ENCODE measurements at regions not wholly inside any gene's neighbourhood (a gene's known extent, or its start where the extent isn't known, plus 50 kb on each side); places are given as distances from the start of the nearest gene placed in this dataset.
A peak's percentile ranks its signal among the peaks of the same experiment; 100 is the strongest.

GRCh38 chr10:28429573-28430216, 103.2 kb upstream of the WAC start:
- H3K9me3 Mint-ChIP-seq = peaks cover 2% of the 10 kb centered on the region
- Histone ChIP-seq H3K4me3 (no peak overlapping the region), H3F3A (ENCODE audit: low read depth) (no peaks in the 10 kb centered on the region), H2AFZ (replicated peaks) (no peak overlapping the region), H3K79me2 (ENCODE audit: low read depth) (no peaks in the 10 kb centered on the region), H3K36me3 (no peaks in the 10 kb centered on the region), H3K9ac (no peak overlapping the region), H3K4me2 (no peak overlapping the region), H3K9me3 (ENCODE audit: low read depth) (no peaks in the 10 kb centered on the region), H3K4me1 (peaks cover 8% of the 10 kb centered on the region), H4K20me1 (ENCODE audit: low read depth) (no peaks in the 10 kb centered on the region), H3K27ac (no peak overlapping the region), H3K27me3 (no peaks in the 10 kb centered on the region)
- no peaks in the 10 kb centered on the region for H3K36me3 Mint-ChIP-seq
- no peak overlapping the region for H3K27ac Mint-ChIP-seq
- H3K4me1 Mint-ChIP-seq = peaks cover 7% of the 10 kb centered on the region
- H3K27me3 Mint-ChIP-seq (ENCODE audit: insufficient read depth, low read depth) = no peaks in the 10 kb centered on the region
- TF ChIP-seq, protein P1, sequence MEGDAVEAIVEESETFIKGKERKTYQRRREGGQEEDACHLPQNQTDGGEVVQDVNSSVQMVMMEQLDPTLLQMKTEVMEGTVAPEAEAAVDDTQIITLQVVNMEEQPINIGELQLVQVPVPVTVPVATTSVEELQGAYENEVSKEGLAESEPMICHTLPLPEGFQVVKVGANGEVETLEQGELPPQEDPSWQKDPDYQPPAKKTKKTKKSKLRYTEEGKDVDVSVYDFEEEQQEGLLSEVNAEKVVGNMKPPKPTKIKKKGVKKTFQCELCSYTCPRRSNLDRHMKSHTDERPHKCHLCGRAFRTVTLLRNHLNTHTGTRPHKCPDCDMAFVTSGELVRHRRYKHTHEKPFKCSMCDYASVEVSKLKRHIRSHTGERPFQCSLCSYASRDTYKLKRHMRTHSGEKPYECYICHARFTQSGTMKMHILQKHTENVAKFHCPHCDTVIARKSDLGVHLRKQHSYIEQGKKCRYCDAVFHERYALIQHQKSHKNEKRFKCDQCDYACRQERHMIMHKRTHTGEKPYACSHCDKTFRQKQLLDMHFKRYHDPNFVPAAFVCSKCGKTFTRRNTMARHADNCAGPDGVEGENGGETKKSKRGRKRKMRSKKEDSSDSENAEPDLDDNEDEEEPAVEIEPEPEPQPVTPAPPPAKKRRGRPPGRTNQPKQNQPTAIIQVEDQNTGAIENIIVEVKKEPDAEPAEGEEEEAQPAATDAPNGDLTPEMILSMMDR (IDR thresholded peaks at IDR 0.05) = no peak
- TF ChIP-seq EZH2 (IDR thresholded peaks at IDR 0.05) = no peak
- no peak for TF ChIP-seq EZH2phosphoT487 (IDR thresholded peaks at IDR 0.05)
- no peak overlapping the region for H3K4me3 Mint-ChIP-seq
- no peak for DNase-seq (ENCODE audit: low spot score)

DNA sequence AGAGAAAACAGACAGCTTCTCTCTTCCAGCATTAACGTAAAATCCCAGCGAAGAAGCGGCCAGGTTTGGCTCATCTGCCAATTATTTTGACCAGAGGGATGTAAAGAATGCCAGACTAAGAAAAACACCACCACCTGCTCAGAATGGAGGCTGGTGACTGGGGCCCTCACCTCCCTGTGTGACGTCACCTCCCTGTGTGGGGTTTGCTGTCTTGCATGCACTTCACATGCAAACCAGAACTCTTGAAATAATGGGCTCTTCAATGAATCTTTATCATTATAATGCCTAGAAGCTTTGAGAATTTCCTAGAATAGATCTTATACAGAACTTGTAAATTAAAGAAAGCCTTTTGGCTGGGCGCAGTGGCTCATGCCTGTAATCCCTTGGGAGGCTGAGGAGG, 101.8 kb upstream of the WAC start:
- H2AFZ ChIP-seq (replicated peaks) = no peak overlapping the region
- H4K20me1 ChIP-seq (ENCODE audit: low read depth) = no peaks in the 10 kb centered on the region
- TF ChIP-seq EZH2 (IDR thresholded peaks at IDR 0.05) = no peak
- no peak for TF ChIP-seq EZH2phosphoT487 (IDR thresholded peaks at IDR 0.05)
- TF ChIP-seq, protein P1 (IDR thresholded peaks at IDR 0.05) = no peak
- Mint-ChIP-seq H3K36me3 (no peaks in the 10 kb centered on the region), H3K27me3 (ENCODE audit: insufficient read depth, low read depth) (no peaks in the 10 kb centered on the region), H3K9me3 (peaks cover 2% of the 10 kb centered on the region), H3K27ac (no peak overlapping the region), H3K4me1 (peaks cover 3% of the 10 kb centered on the region), H3K4me3 (no peak overlapping the region)
- H3K27ac ChIP-seq = no peak overlapping the region
- H3K9me3 ChIP-seq (ENCODE audit: low read depth) = no peaks in the 10 kb centered on the region
- no peak for DNase-seq (ENCODE audit: low spot score)
- H3K27me3 ChIP-seq = no peaks in the 10 kb centered on the region
- H3K4me2 ChIP-seq = no peak overlapping the region
- H3K36me3 ChIP-seq = no peaks in the 10 kb centered on the region
- H3K4me1 ChIP-seq = peaks cover under 1% of the 10 kb centered on the region
- no peak overlapping the region for H3K4me3 ChIP-seq
- no peak overlapping the region for H3K9ac ChIP-seq
- no peaks in the 10 kb centered on the region for H3K79me2 ChIP-seq (ENCODE audit: low read depth)
- no peaks in the 10 kb centered on the region for H3F3A ChIP-seq (ENCODE audit: low read depth)

DNA sequence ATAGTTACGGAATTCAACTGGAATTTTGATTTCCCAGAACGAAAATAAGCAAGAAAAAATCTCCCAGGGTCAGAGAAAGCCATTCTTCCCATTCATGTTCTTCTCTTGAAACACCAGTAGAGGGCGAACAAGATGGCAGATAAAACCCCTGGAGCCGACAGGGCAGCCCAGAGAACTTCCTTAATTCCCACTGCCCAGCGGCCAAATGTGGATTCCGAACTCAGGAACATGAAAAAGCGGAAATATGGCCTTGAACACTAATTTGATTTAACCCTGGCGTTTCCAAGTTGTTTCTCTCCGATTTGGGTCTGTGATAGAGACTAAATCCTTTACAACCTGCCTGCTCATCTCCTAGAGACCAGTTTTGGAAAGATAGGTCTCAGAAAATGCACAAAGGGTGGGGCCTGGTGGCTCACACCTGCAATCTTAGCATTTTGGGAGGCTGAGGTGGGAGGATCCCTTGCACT, 100.7 kb upstream of the WAC start:
- Histone ChIP-seq H3F3A (ENCODE audit: low read depth) (no peaks in the 10 kb centered on the region), H4K20me1 (ENCODE audit: low read depth) (no peaks in the 10 kb centered on the region), H3K36me3 (no peaks in the 10 kb centered on the region), H3K27me3 (no peaks in the 10 kb centered on the region), H3K79me2 (ENCODE audit: low read depth) (no peaks in the 10 kb centered on the region), H3K9me3 (ENCODE audit: low read depth) (no peaks in the 10 kb centered on the region), H3K4me1 (no peaks in the 10 kb centered on the region), H3K27ac (no peak overlapping the region), H3K9ac (no peak overlapping the region), H2AFZ (replicated peaks) (peak overlapping the region; percentile 91), H3K4me3 (no peak overlapping the region), H3K4me2 (no peak overlapping the region)
- TF ChIP-seq, protein P1 (IDR thresholded peaks at IDR 0.05) = peak; percentile 91
- TF ChIP-seq EZH2phosphoT487 (IDR thresholded peaks at IDR 0.05) = no peak
- Mint-ChIP-seq H3K27me3 (ENCODE audit: insufficient read depth, low read depth) (no peaks in the 10 kb centered on the region), H3K27ac (no peak overlapping the region), H3K9me3 (peaks cover 2% of the 10 kb centered on the region), H3K4me3 (no peak overlapping the region), H3K4me1 (peaks cover 3% of the 10 kb centered on the region), H3K36me3 (no peaks in the 10 kb centered on the region)
- peak; percentile 83 for DNase-seq (ENCODE audit: low spot score)

Data from neural progenitor cell (in vitro differentiated cells).